ENCODE measurements at regions not wholly inside any gene's neighbourhood (a gene's known extent, or its start where the extent isn't known, plus 50 kb on each side); places are given as distances from the start of the nearest gene placed in this dataset.

GRCh38 chrX:69554321-69554947 lies 50.3 kb downstream of the NALF2 start:
- no peaks in the 10 kb centered on the region for H3K27me3 Mint-ChIP-seq
- H3K27ac Mint-ChIP-seq, result no peak overlapping the region
- H3K4me3 Mint-ChIP-seq, result no peak overlapping the region
- H3K4me1 Mint-ChIP-seq (ENCODE audit: unreplicated experiment), result peaks cover 10% of the 10 kb centered on the region
- TF ChIP-seq CTCF (conservative IDR thresholded peaks at IDR 0.05), result no peak
- no peaks in the 10 kb centered on the region for H3K36me3 Mint-ChIP-seq
- DNase-seq (ENCODE audit: extremely low spot score, unreplicated experiment), result no peak
- no peaks in the 10 kb centered on the region for H3K9me3 Mint-ChIP-seq

GRCh38 chrX:69555481-69556041 lies 51.4 kb downstream of the NALF2 start:
- Mint-ChIP-seq H3K4me1 (ENCODE audit: unreplicated experiment) (peaks cover 10% of the 10 kb centered on the region), H3K27ac (peak overlapping the region; percentile 55), H3K9me3 (no peaks in the 10 kb centered on the region), H3K27me3 (no peaks in the 10 kb centered on the region), H3K36me3 (no peaks in the 10 kb centered on the region), H3K4me3 (no peak overlapping the region)
- no peak for TF ChIP-seq CTCF (conservative IDR thresholded peaks at IDR 0.05)
- DNase-seq (ENCODE audit: extremely low spot score, unreplicated experiment), result no peak

GRCh38 chrX:69556060-69557011 lies 52.2 kb downstream of the NALF2 start:
- no peaks in the 10 kb centered on the region for H3K36me3 Mint-ChIP-seq
- H3K27me3 Mint-ChIP-seq, result no peaks in the 10 kb centered on the region
- no peak for TF ChIP-seq CTCF (conservative IDR thresholded peaks at IDR 0.05)
- H3K4me1 Mint-ChIP-seq (ENCODE audit: unreplicated experiment), result peaks cover 10% of the 10 kb centered on the region
- peak overlapping the region; percentile 55 for H3K27ac Mint-ChIP-seq
- DNase-seq (ENCODE audit: extremely low spot score, unreplicated experiment), result no peak
- no peaks in the 10 kb centered on the region for H3K9me3 Mint-ChIP-seq
- peak overlapping the region; percentile 35 for H3K4me3 Mint-ChIP-seq

GRCh38 chrX:69562904-69563578 lies 52.9 kb upstream of the EDA start:
- no peak overlapping the region for H3K27ac Mint-ChIP-seq
- no peak for TF ChIP-seq CTCF (conservative IDR thresholded peaks at IDR 0.05)
- H3K4me3 Mint-ChIP-seq, result no peak overlapping the region
- no peak for DNase-seq (ENCODE audit: extremely low spot score, unreplicated experiment)
- H3K36me3 Mint-ChIP-seq, result no peaks in the 10 kb centered on the region
- no peaks in the 10 kb centered on the region for H3K27me3 Mint-ChIP-seq
- H3K4me1 Mint-ChIP-seq (ENCODE audit: unreplicated experiment), result no peaks in the 10 kb centered on the region
- no peaks in the 10 kb centered on the region for H3K9me3 Mint-ChIP-seq

GRCh38 chrX:69564665-69565064 lies 51.2 kb upstream of the EDA start:
- Mint-ChIP-seq H3K4me1 (ENCODE audit: unreplicated experiment) (no peaks in the 10 kb centered on the region), H3K4me3 (no peak overlapping the region), H3K27me3 (no peaks in the 10 kb centered on the region), H3K27ac (no peak overlapping the region), H3K9me3 (no peaks in the 10 kb centered on the region), H3K36me3 (no peaks in the 10 kb centered on the region)
- no peak for DNase-seq (ENCODE audit: extremely low spot score, unreplicated experiment)
- TF ChIP-seq CTCF (conservative IDR thresholded peaks at IDR 0.05), result no peak
